Right ventricle myocardium superior (tissue), 1 donor: ENCODE measurements at regions not wholly inside any gene's neighbourhood (a gene's known extent, or its start where the extent isn't known, plus 50 kb on each side); places are given as distances from the start of the nearest gene placed in this dataset.

Source experiments
- ATAC-seq: fragments of 200-7000 bp; cut with Tn5 transposase; one replicate; pipeline ENCODE4 v1.9.1; 2020; ENCODE audit warnings: mild to moderate bottlenecking; ENCODE audit not compliant: poor library complexity
- DNase-seq: peaks from one replicate; pipeline ENCODE4 v3.0.0-alpha.2; 2020
- intact Hi-C: fragments of 100-400 bp; cut with DNase I; formaldehyde crosslinking; loops from one replicate; pipeline ENCODE4 v1.11.2; 2022
- donor health status: DM: no; HTN: yes; CAD: no; lungs with severe emphysema.

DNA sequence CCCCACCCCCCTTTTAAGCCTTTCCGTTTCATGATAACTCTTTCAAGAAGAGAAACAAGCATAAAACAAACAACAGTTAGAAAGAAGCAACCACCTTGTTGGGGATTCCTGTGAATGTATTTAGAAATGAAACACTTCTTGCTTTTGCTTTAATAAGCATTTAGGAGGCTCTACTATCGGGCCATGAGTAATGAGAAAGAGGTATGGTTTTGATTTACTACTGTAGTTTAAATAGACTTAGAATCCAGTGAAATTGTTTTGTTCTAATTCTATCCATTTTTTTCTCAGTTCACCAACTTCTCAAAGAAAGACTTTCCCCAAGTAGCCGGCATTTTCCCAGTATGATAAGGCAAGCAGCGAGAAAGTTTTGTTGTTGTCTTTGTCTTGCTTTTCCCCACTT, 168.7 kb upstream of the HABP2 start:
- no peak for ATAC-seq
- DNase-seq = no peak
- intact Hi-C loops = loop anchor here (2.0 to 10.0 kb wide), 4 partner anchors 249 to 909 kb away; no protein-coding TSS in a partner anchor

DNA sequence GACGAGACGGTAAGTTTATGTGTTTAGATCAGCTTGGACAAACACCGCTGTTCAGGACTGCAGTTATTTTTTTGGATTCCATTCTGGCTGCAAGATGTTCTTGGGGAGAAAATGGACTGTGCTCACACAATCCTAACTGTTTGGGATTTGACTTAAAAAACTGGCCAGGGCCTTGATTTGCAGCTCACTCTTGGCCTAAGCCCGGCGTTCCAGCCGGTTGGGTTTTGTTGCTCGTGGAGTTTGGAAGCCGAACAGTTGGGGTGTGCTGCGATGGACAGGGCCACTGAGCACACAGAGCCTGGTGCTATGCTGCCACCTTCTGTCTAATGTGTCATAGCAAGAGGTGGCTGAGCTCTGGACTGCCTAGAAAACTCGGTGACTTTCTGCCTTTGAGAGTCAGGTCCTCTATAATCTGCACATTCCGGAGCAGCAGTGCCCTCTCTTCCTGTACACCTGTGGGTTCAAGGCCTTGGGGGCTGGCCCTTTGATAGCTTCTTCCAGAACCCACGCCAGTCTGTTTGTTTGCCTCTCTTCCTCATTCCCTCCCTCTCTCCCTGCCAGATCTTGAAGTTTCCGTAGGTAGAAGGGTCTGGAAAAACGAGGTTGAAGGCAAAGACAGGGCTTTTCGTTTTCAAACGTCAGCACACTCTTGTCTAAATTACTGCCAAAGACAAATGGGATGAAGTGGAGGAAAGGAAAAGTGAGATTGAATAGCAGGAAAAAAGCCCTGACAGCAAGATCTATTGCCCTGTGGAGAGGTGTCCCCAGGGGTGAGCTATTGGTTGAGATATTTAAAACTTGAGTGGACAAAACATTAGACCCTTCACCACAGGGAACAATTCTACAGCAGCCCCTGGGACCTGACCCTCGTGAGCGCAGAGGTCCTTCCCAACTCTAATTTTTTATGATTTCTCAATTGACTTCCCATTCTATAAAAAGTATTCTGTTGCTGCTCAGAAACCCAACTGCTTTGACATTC, 167.5 kb upstream of the HABP2 start:
- peak; percentile 97 for ATAC-seq
- intact Hi-C loops = loop anchor here (2.0 to 10.0 kb wide), 3 partner anchors 251 to 911 kb away; no protein-coding TSS in a partner anchor
- peak; percentile 90 for DNase-seq

DNA sequence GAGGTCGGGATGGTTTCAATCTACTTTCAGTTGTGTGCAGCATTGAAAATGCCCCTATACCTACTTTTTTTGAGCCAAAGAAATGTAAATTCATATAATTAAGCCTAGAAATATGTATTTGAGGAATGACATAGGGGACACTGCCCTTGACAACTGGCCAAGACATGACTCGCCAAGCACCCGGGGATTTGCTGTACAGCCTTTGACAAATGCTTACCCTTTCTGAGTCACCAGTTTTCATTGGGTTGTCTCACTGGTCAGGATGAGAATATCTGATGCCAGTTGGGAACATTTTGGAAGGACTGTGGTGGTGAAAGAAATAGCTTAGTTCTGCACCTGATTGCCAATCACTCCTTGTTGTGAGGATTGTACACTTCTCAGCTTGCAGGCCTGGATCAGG, 166.8 kb upstream of the HABP2 start:
- no peak for ATAC-seq
- DNase-seq = no peak

DNA sequence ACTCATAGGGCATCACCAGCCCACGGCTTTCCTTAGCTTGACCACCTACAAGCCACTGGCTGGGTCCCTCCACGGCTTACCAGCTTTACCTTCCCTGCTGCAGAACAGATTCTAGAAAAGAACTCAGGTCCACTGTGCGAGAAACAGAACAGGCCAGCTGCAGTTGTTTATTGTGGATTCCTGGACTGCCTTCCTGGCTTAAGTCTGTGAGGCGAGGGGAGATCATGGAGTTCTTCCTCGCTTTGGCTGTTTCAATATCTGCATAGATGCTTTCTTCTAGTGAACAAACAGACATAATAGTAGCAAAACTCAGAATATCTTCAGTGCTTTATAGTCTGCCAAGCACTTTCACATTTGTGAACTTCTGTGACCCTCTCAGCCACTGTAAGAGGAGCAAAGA, 162.9 kb upstream of the HABP2 start:
- ATAC-seq = no peak
- no peak for DNase-seq
- intact Hi-C loops = loop anchor here (10.0 kb wide), 2 partner anchors 255 to 915 kb away; no protein-coding TSS in a partner anchor

More for the DNA sequence above, 166.8 kb upstream of the HABP2 start:
- intact Hi-C loops = loop anchor here (10.0 kb wide), 2 partner anchors 251 to 911 kb away; no protein-coding TSS in a partner anchor

DNA sequence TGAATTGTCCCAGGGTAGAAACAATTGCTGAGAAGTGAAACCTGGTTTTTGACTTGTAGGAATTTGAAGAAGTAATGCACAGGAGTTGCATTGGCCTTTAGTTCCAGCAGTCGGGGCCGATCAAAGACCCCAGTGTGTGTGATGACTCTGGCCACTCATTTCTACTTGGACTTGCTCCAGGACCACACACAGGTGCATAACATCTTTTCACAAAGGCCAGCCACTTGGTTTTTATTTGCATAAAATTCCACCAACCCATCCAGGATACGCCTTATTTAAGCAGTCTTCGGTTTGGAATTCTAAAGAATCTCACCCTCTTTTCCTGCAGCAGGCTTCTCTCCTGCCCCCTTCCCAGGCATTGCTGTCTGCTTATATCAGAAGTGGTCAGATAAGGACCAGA, 162.0 kb upstream of the HABP2 start:
- DNase-seq (no peak), ATAC-seq (no peak)
- intact Hi-C loops = no loop called here

DNA sequence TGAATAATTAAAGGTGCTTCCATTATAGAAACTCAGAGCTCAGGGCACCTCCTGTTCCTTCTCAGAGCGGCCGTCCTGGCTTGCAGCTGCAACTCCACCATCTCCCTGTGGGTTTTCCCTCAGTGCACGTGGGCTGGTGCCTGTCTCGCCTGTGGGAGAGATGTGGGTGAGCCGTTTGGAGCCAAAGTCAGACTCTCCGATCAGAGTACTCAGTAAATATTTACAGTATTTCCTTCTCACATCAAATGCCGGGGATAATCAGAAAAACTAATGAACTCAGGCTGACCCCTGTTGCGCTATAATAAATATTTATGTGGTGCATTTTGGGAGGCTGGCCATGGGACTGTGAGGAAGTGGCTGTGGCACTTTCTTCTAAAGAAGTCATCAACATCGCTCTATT, 155.8 kb upstream of the HABP2 start:
- intact Hi-C loops = no loop called here
- no peak for DNase-seq

DNA sequence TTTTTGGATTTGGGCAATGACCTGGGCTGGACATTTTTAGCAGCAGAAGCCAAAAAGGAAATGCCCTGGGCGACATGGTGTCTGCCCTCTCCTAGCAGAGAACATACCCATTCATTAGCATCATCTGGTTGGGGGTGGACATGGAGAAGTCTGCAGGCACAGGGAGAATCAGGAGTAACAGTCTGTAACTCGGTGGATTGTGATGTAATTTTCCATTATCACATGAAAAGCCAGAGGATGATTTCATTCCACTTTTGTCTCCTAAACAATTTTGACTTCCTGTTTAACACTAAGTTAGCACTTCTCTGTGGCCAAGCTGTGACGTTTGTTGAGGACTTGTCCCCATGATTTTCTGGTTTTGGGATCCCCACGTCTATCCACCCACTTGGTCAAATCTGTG, 153.8 kb upstream of the HABP2 start:
- ATAC-seq (no peak), DNase-seq (no peak)
- intact Hi-C loops = no loop called here

More for the DNA sequence above, 155.8 kb upstream of the HABP2 start:
- ATAC-seq = no peak

DNA sequence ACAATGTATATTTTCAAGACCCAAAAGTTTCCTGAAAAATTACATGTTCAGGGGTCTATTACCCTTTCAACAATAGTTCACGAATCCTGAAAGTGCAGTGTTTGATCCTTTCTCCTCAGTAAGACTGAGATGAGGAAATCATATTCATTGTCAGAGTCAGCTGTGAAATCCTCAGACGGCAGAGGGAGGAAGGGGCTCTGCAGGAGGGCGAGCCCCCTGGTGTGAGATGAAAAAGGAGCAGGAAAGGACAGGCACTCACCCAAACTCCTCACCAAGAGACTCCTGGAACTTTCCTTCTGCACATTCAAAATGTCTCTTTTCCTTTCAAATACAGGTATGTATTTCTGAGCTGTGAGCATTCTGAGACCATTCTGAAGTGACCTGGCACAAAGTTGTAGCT, 150.3 kb upstream of the HABP2 start:
- ATAC-seq (no peak), DNase-seq (no peak)
- intact Hi-C loops = no loop called here

DNA sequence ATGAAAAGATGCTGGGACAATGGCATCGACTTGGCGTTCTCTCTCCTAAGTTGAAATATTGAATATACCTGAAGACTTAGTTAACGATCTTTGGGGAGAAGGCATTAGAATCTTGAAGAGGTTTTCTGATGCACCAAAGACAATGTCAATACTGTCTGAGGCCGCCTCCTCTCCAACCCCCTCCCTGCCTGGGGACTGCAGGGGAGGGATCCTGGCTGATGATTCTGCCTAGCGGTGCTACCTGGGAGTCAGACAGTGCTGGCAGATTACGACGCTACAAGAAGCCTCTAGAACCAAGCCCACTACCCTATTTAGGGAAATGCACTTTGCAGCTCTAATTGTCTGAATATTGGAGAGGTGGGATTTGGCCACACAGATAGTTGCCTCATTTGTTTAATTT, 145.6 kb upstream of the HABP2 start:
- intact Hi-C loops = no loop called here
- ATAC-seq = no peak

DNA sequence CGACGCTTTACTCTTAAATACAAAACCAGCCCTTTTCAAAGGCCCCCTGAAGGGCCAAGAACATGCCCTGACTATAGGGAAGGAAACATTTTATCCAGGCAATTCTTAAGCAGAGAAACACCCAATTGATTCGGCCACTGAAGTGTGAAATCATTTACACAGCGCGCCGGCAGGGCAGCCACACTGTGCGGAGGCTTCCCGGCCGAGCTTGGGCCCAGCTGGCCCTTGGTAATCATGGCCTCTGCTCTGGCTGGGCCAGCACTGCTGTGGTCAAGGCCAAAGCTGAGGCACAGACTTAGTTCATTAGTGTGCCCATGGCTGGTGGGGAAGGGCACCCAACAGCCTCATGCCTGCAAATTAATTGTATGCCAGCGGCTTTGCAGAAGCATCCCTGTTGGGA, 143.7 kb upstream of the HABP2 start:
- no peak for DNase-seq
- ATAC-seq = no peak
- intact Hi-C loops = no loop called here

More for the DNA sequence above, 145.6 kb upstream of the HABP2 start:
- DNase-seq = no peak

DNA sequence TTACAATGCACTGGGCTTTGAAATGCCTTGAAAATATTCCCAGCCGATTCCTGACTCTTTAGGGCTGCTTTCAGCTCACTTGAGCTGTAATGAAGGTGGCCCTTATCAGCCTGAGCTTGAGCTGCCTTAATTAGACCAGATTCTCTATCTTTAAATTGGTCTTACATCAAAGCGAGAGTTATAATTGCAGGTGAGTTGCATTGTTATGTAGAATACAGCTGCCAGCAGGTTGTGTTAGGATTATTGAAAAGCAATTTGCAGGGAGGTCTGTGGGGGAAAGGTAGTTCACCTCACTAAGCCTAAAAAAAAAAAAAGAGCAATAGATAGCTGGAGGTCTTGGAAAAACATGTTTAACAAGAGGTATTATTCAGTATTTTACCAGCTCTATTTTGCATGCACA, 142.2 kb upstream of the HABP2 start:
- intact Hi-C loops = no loop called here
- no peak for ATAC-seq

DNA sequence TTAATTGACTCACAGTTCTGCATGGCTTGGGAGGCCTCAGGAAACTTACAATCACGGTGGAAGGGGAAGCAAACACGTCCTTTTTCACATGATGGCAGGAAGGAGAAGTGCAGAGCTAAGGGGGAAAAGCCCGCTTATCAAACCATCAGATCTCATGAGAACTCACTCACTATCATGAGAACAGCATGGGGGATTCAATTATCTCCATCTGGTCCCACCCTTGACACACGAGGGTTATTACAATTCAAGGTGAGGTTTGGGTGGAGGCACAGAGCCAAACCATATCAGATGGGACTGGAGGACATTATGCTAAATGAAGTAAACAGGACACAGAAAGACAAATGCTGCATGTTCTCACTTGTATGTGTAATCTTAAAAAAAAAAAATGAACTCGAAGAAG, 141.4 kb upstream of the HABP2 start:
- intact Hi-C loops = no loop called here
- no peak for ATAC-seq
- no peak for DNase-seq

More for the DNA sequence above, 142.2 kb upstream of the HABP2 start:
- DNase-seq = no peak

DNA sequence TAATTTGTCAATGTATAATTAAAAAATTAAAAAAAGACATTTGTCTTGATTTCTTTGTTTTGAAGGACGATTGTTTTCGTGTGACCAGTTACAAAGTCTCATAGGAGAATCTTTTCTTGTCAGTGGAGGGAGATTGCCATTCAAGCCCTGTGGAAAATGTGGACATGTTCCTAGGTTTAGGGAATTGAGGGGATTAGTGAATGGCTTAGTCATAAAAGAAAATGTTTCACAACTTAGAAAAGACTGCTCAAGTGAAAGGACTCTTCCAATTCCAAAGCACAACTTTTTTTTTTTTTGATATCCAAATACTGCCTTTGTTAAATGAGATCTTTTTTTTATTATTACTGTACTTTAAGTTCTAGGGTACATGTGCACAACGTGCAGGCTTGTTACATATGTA, 140.7 kb upstream of the HABP2 start:
- DNase-seq (no peak), ATAC-seq (no peak)
- intact Hi-C loops = no loop called here

DNA sequence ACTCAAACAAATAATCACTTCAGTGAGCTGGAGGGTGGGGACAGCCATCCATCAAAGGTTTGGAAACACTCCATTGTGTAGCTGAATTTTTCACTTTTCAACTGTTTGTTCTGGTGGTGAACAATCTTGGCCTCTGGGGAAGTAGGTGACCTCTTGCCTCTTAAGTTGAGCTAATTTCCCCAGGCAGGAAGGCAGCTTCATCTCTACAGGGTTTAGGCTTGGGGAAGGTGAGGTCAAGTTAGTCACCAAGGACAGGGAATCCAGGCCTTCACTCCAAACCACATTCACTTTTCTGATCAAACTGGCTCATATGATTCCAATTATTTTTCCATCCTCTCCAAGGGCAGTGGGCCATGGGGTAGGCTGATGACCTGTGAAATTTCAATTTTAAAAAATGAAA, 138.3 kb upstream of the HABP2 start:
- intact Hi-C loops = no loop called here
- ATAC-seq (no peak), DNase-seq (no peak)

DNA sequence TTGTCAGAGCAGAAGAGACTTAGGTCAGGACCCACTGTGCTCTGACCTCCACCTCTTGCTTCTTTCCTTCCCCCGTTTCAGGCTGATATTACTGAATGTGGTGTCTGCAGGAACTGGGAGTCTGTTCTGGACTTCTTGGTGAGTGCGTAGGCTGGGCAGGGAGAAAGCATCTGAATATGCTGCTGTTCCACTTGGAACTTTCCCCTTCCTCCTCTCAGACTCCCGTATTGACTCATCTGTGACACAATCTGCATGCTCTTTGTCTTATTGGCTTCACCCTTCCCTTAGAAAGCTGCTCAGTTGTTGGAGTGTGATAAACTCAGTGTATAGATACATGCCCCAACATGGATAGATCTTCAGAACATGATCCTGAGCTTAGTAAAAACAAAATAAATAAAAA, 137.6 kb upstream of the HABP2 start:
- DNase-seq (no peak), ATAC-seq (no peak)
- intact Hi-C loops = no loop called here

DNA sequence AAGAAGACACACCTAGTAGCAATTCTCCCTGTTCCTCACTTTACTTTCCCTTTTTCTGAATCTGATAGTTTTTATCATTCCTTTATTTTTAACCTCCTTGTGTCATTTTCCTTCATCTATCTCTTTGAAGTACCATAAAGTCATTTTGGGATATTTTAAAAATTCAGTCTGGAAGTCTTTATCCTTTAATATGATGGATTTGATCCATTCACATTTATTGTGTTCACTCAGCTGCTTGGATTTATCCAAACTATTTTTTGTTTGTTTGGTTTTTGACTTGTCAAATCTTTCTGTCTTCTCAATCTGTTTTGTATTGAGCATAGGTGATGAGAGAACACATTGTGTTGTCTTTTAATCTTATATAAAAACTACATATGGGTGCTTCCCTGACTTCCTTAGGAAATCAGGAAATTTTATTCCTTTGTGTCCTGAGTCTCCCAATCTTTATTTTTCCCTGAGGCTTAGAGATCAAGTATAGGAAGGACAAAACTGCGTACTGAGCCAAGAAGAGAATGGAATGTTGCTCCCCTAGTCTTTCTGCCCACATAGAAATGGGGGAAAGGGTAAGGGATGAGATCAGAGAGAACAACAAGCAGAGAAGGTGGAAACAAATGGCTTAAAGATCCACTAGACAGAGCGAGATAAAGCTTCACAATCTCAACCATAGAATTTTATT, 132.7 kb upstream of the HABP2 start:
- DNase-seq (no peak), ATAC-seq (no peak)
- intact Hi-C loops = no loop called here

DNA sequence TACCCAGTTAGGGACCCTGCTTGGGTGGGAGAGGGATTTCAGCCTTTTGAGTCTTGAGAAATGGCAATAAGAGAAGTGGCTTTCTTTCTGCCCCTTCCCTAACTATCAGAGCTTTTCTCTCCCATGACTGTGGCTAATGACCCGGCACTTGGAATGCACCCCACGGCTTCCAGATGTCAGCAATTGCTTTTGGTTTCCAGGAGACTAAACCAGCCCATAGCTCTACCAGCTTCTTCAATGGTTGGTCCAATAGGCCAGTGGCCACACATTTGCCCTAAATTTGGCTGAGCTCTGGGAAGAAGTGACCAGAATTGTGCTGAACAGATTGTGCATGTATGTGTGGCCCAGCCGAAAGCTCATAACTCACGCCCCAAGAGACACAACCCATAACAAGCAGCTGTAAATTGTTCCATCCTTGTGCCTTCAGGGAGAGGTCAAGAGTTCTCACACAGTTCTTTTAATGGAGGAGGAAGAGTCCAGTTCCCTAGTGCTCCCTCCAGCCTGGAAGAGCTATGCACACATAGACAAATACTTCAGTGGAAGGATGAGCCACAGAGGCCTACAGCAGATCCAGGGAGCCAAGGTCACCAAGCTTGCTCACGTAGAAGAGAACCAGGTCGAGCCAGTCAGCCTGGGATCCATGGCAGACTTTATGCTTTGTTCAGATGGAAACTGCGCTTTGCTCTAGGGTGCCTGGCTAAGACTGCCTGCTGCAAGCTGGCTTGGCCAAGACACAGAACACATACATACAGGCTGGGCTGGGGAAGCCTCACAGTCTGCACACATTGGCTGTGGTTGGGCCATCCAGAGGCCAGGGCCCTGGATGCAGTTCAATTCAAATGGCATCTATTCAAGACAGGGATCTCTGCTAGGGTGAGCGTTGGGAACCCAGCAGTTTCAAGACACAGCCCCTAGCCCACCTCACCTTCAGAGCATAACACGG, 131.8 kb upstream of the HABP2 start:
- intact Hi-C loops = no loop called here
- ATAC-seq = no peak
- no peak for DNase-seq

DNA sequence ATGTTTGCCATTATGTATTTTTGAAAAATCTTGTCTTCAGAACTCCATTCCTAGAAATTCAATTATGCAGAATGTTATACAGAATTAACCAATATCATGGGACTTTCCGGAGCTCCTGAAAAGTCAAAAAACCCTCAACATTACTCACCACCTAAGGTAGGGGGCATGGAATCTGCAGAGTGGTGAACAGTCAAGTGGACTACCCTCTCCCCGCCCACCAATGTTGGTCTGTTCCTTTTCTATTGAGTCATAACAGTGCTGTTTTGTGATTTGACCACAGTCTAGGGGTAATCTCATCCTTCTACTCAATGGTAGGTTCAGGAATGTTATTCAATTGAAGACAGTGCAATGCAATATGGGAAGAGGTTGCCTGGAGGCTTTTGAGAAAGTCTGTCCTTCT, 130.5 kb upstream of the HABP2 start:
- intact Hi-C loops = no loop called here
- no peak for DNase-seq
- no peak for ATAC-seq
